ENCODE measurements at regions not wholly inside any gene's neighbourhood (a gene's known extent, or its start where the extent isn't known, plus 50 kb on each side); places are given as distances from the start of the nearest gene placed in this dataset.

- TF ChIP-seq POLR2AphosphoS5 (IDR thresholded peaks at IDR 0.05) (no peak), CTCF (IDR thresholded peaks at IDR 0.05) (no peak), POLR2A (IDR thresholded peaks at IDR 0.05) (no peak)
These were observed 523.7 kb downstream of the TCERG1L start for GRCh38 chr10:130787821-130788220.
